HCT116 (cell line): ENCODE measurements at regions not wholly inside any gene's neighbourhood (a gene's known extent, or its start where the extent isn't known, plus 50 kb on each side); places are given as distances from the start of the nearest gene placed in this dataset.

Experiments used
- ATAC-seq: fragments of 200-7000 bp; cut with Tn5 transposase; 2 replicates; pipeline ENCODE4 v1.9.1; 2020; ENCODE audit warnings: mild to moderate bottlenecking, moderate library complexity
- BruUV-seq: library from RNA; stranded (reverse); fragments of 400-500 nt; replicated peaks from 2 replicates; lab custom pipeline; 2021; lab: Mats Ljungman, UMichigan
- CTCF ChIA-PET: fragments of 300-600 bp; sonication (Branson Sonifier 250); formaldehyde crosslinking; loops from one replicate; lab custom pipeline; 2021; ENCODE audit warnings: antibody characterized with exemption; lab: Charles Lee
- POLR2A ChIA-PET: fragments of 300-600, 350-600 bp; sonication (Branson Sonifier 250); formaldehyde crosslinking; loops from one replicate; lab custom pipeline; 2021; ENCODE audit warnings: antibody characterized with exemption; lab: Charles Lee
- RAD21 ChIA-PET, 2 experiments: fragments of 300-600 bp; sonication (Branson Sonifier 250); formaldehyde crosslinking; loops; one replicate each; lab custom pipeline; 2023; ENCODE audit warnings: low total read pairs in 2 of 2; ENCODE audit not compliant: uncharacterized antibody in 2 of 2, unreplicated experiment in 2 of 2, low non-redundant PET in 1 of 2; lab: Charles Lee
- DNase-seq: peaks from one replicate; pipeline ENCODE4 v3.0.0-alpha.2; 2010; ENCODE audit warnings: low read depth, low spot score
- H2AFZ ChIP-seq: fragments of 200-600 bp; shearing (Covaris generic), sonication (generic); 2 replicates; pipeline ENCODE4 v1.6.1; 2017; ENCODE audit warnings: low read depth, mixed run types, mixed read lengths, antibody characterized with exemption, low read length; ENCODE audit not compliant: poor library complexity, severe bottlenecking
- H3K27ac ChIP-seq: 2 replicates; pipeline ENCODE4 v1.5.1; 2012; ENCODE audit warnings: low read depth, low read length
- H3K27me3 ChIP-seq: fragments of 200-600 bp; sonication (generic); 2 replicates; pipeline ENCODE4 v1.6.1; 2016; ENCODE audit warnings: mixed run types, low read length, mixed read lengths; ENCODE audit not compliant: insufficient read depth
- H3K36me3 ChIP-seq, 2 experiments: fragments of 200-500 bp in 1 of 2; fragments of 200-600 bp in 1 of 2; sonication (Bioruptor generic) in 1 of 2; sonication (generic) in 1 of 2; 2 replicates each; pipeline versions ENCODE4 v1.5.1 to v1.6.1; 2014 to 2016; ENCODE audit warnings: low read length in 2 of 2, inconsistent platforms in 1 of 2, mixed read lengths in 1 of 2, mixed run types in 1 of 2; ENCODE audit not compliant: insufficient read depth in 2 of 2, control insufficient read depth in 1 of 2
- H3K4me1 ChIP-seq, 2 experiments: fragments of 200-600 bp in 1 of 2; sonication (generic) in 1 of 2; 2 replicates each; pipeline versions ENCODE4 v1.5.1 to v1.6.1; 2012 to 2017; ENCODE audit warnings: low read length in 2 of 2, inconsistent platforms in 1 of 2, mild to moderate bottlenecking in 1 of 2, mixed read lengths in 1 of 2, mixed run types in 1 of 2, moderate library complexity in 1 of 2; ENCODE audit not compliant: insufficient read depth in 2 of 2, control insufficient read depth in 1 of 2
- H3K4me2 ChIP-seq: fragments of 200-600 bp; sonication (generic); 2 replicates; pipeline ENCODE4 v1.6.1; 2017; ENCODE audit warnings: mixed run types, low read length, mixed read lengths
- H3K4me3 ChIP-seq, 2 experiments: fragments of 200-600 bp in 1 of 2; sonication (generic) in 1 of 2; replicated peaks in 1 of 2; 2 replicates each; pipeline ENCODE4 v1.5.1; 2011 to 2016; ENCODE audit warnings: low read length in 2 of 2, control low read depth in 1 of 2, low read depth in 1 of 2, mild to moderate bottlenecking in 1 of 2, mixed read lengths in 1 of 2, mixed run types in 1 of 2
- H3K79me2 ChIP-seq: fragments of 200-600 bp; sonication (generic); 2 replicates; pipeline ENCODE4 v1.6.1; 2017; ENCODE audit warnings: mild to moderate bottlenecking, mixed run types, low read length, moderate library complexity, mixed read lengths; ENCODE audit not compliant: insufficient read depth
- H3K9ac ChIP-seq: fragments of 200-600 bp; sonication (generic); 2 replicates; pipeline ENCODE4 v1.6.1; 2016; ENCODE audit warnings: low read length, mixed read lengths
- H3K9me2 ChIP-seq: fragments of 200-600 bp; sonication (generic), shearing (Covaris generic); 2 replicates; pipeline ENCODE4 v1.6.1; 2017; ENCODE audit warnings: mixed run types, mild to moderate bottlenecking, moderate library complexity; ENCODE audit not compliant: insufficient read depth
- H3K9me3 ChIP-seq, 2 experiments: fragments of 200-500 bp in 1 of 2; fragments of 200-600 bp in 1 of 2; sonication (Bioruptor generic) in 1 of 2; sonication (generic) in 1 of 2; 2 replicates each; pipeline ENCODE4 v1.6.1; 2014 to 2017; ENCODE audit warnings: low read length in 2 of 2, mixed read lengths in 2 of 2, inconsistent platforms in 1 of 2, low read depth in 1 of 2, mild to moderate bottlenecking in 1 of 2, mixed run types in 1 of 2, moderate library complexity in 1 of 2; ENCODE audit not compliant: control insufficient read depth in 1 of 2, insufficient read depth in 1 of 2
- H4K20me1 ChIP-seq: fragments of 200-600 bp; sonication (generic), shearing (Covaris generic); 2 replicates; pipeline ENCODE4 v1.6.1; 2017; ENCODE audit warnings: mixed run types, mild to moderate bottlenecking, moderate library complexity; ENCODE audit not compliant: insufficient read depth
- CEBPB ChIP-seq: IDR thresholded peaks from 2 replicates; pipeline ENCODE4 v1.6.1; 2012; ENCODE audit warnings: low read depth
- CTCF ChIP-seq, 3 experiments: fragments of 200-600 bp in 1 of 3; sonication (generic) in 1 of 3; IDR thresholded peaks in 2 of 3; conservative IDR thresholded peaks in 1 of 3; 2 replicates each; pipeline ENCODE4 v1.5.1; 2012 to 2017; ENCODE audit warnings: low read depth in 2 of 3, low read length in 2 of 3, antibody characterized with exemption in 1 of 3, borderline replicate concordance in 1 of 3, control low read depth in 1 of 3, mild to moderate bottlenecking in 1 of 3, mixed read lengths in 1 of 3, mixed run types in 1 of 3, moderate library complexity in 1 of 3; ENCODE audit not compliant: insufficient read depth in 1 of 3
- EZH2 ChIP-seq: fragments of 200-600 bp; sonication (generic); IDR thresholded peaks from 2 replicates; pipeline ENCODE4 v1.6.1; 2017; ENCODE audit warnings: antibody characterized with exemption, mixed run types
- EZH2phosphoT487 ChIP-seq: fragments of 200-600 bp; IDR thresholded peaks from 2 replicates; pipeline ENCODE4 v1.6.1; 2018; ENCODE audit warnings: antibody characterized with exemption, borderline replicate concordance
- FOSL1 ChIP-seq: IDR thresholded peaks from 2 replicates; pipeline ENCODE4 v1.6.1; 2012; ENCODE audit warnings: low read depth
- MAX ChIP-seq: IDR thresholded peaks from 2 replicates; pipeline ENCODE4 v1.6.1; 2012
- POLR2A ChIP-seq: IDR thresholded peaks from 2 replicates; pipeline ENCODE4 v1.7.0; 2011; ENCODE audit warnings: borderline replicate concordance; ENCODE audit not compliant: insufficient read depth, insufficient read length; ENCODE audit errors: extremely low read depth
- POLR2AphosphoS5 ChIP-seq: IDR thresholded peaks from 2 replicates; pipeline ENCODE4 v1.6.1; 2011; ENCODE audit warnings: mild to moderate bottlenecking, low read depth, low read length, moderate library complexity
- RAD21 ChIP-seq: IDR thresholded peaks from 2 replicates; pipeline ENCODE4 v1.6.1; 2012; ENCODE audit warnings: low read depth, mild to moderate bottlenecking
- REST ChIP-seq: IDR thresholded peaks from 2 replicates; pipeline ENCODE4 v1.6.1; 2012; ENCODE audit warnings: low read depth
- SIN3A ChIP-seq: IDR thresholded peaks from 2 replicates; pipeline ENCODE4 v1.6.1; 2012; ENCODE audit warnings: low read depth
- SRF ChIP-seq: IDR thresholded peaks from 2 replicates; pipeline ENCODE4 v1.6.1; 2012; ENCODE audit warnings: low read depth
- TCF7L2 ChIP-seq: IDR thresholded peaks from 2 replicates; pipeline ENCODE4 v1.7.0; 2011; ENCODE audit warnings: borderline replicate concordance, inconsistent platforms; ENCODE audit not compliant: insufficient read depth, insufficient read length; ENCODE audit errors: extremely low read depth
- YY1 ChIP-seq: IDR thresholded peaks from 2 replicates; pipeline ENCODE4 v1.6.1; 2011; ENCODE audit warnings: low read length, low read depth, moderate library complexity, mild to moderate bottlenecking; ENCODE audit not compliant: insufficient replicate concordance; ENCODE audit errors: extremely low read depth
- ZBTB33 ChIP-seq: IDR thresholded peaks from 2 replicates; pipeline ENCODE4 v1.6.1; 2011; ENCODE audit warnings: mild to moderate bottlenecking, low read length, moderate library complexity; ENCODE audit not compliant: insufficient replicate concordance; ENCODE audit errors: extremely low read depth
- ZFX ChIP-seq: fragments of 450-650 bp; IDR thresholded peaks from 2 replicates; pipeline ENCODE4 v1.6.1; 2017
- intact Hi-C: fragments of 100-400 bp; cut with micrococcal nuclease; formaldehyde crosslinking; loops from 2 replicates; pipeline ENCODE4 v1.10.0; 2022

GRCh38 chr9:109875495-109876129, 95.6 kb downstream of the PALM2AKAP2 start:
- H3K4me2 ChIP-seq = no peak overlapping the region
- H3K27me3 ChIP-seq = peaks cover 47% of the 10 kb centered on the region
- H3K27ac ChIP-seq = no peak overlapping the region
- H2AFZ ChIP-seq = no peak overlapping the region
- no peak overlapping the region for H3K4me3 ChIP-seq
- RAD21 ChIA-PET = no interaction called here
- peaks cover 0 to 3% of the 10 kb centered on the region in 2 experiments; a peak in 1 of 4 replicates for H3K4me1 ChIP-seq
- no peaks in the 10 kb centered on the region for H3K9me2 ChIP-seq
- no peak overlapping the region for H3K9ac ChIP-seq
- no peaks in the 10 kb centered on the region for H3K79me2 ChIP-seq
- no peak for DNase-seq
- CTCF ChIA-PET = no interaction called here
- no peak for TF ChIP-seq RAD21
- no peak for TF ChIP-seq FOSL1
- no peak for TF ChIP-seq SIN3A
- no peak for TF ChIP-seq CTCF (IDR thresholded peaks at IDR 0.05 in 2 of 3, conservative IDR thresholded peaks at IDR 0.05 in 1 of 3; ENCODE audit: borderline replicate concordance in 1 of 3, insufficient read depth in 1 of 3, low read depth in 2 of 3, low read length in 2 of 3)
- TF ChIP-seq MAX = no peak
- TF ChIP-seq SRF = no peak
- no peak for TF ChIP-seq TCF7L2
- no peak for TF ChIP-seq EZH2
- TF ChIP-seq REST = no peak
- no peak for TF ChIP-seq EZH2phosphoT487
- TF ChIP-seq ZFX = no peak
- TF ChIP-seq CEBPB = no peak
- TF ChIP-seq ZBTB33 = no peak
- TF ChIP-seq POLR2A = no peak
- TF ChIP-seq POLR2AphosphoS5 = no peak
- no peak for TF ChIP-seq YY1
- TF ChIP-seq, all 23 proteins: peak for 0
- no peaks in the 10 kb centered on the region for H4K20me1 ChIP-seq
- no peaks in the 10 kb centered on the region for H3K9me3 ChIP-seq
- no TSS peak for BruUV-seq
- no peaks in the 10 kb centered on the region for H3K36me3 ChIP-seq
- POLR2A ChIA-PET = no interaction called here
- intact Hi-C loops = no loop called here
- ATAC-seq = no peak
